ENCODE measurements at regions not wholly inside any gene's neighbourhood (a gene's known extent, or its start where the extent isn't known, plus 50 kb on each side); places are given as distances from the start of the nearest gene placed in this dataset.

GRCh38 chr2:8416001-8416571, 265.8 kb upstream of the ID2 start:
- no peak overlapping the region for H3K4me2 ChIP-seq (ENCODE audit: insufficient read depth, low read length, poor library complexity, severe bottlenecking)
- H2BK15ac ChIP-seq (ENCODE audit: low read length) = no peak overlapping the region
- H3K27ac ChIP-seq (replicated peaks; ENCODE audit: low read length) = no peak overlapping the region
- no peaks in the 10 kb centered on the region for H3K36me3 ChIP-seq (replicated peaks in 1 of 2; ENCODE audit: control insufficient read depth in 2 of 2, insufficient read depth in 2 of 2, low read length in 2 of 2)
- no peak overlapping the region for H2AFZ ChIP-seq (ENCODE audit: low read length)
- H3K4me3 ChIP-seq (ENCODE audit: low read length in 2 of 2) = no peak overlapping the region
- no peak overlapping the region for H3K18ac ChIP-seq (ENCODE audit: low read length)
- no peak overlapping the region for H2AK5ac ChIP-seq (ENCODE audit: low read depth, low read length)
- peaks cover 0 to 3% (median 0%) of the 10 kb centered on the region in 3 experiments for H3K27me3 ChIP-seq (ENCODE audit: control insufficient read depth in 3 of 3, insufficient read depth in 3 of 3, low read depth in 1 of 3, low read length in 3 of 3)
- DNase-seq (ENCODE audit: low spot score) = no peak
- H2BK5ac ChIP-seq (ENCODE audit: low read length) = no peak overlapping the region
- no peak overlapping the region for H3K9ac ChIP-seq (ENCODE audit: low read depth, low read length, poor library complexity)
- H3K79me1 ChIP-seq (ENCODE audit: low read depth, low read length) = no peaks in the 10 kb centered on the region
- H3K4me1 ChIP-seq (ENCODE audit: control insufficient read depth in 2 of 2, insufficient read depth in 1 of 2, low read depth in 1 of 2, low read length in 2 of 2) = peaks cover 6 to 10% of the 10 kb centered on the region in 2 donors
- H4K8ac ChIP-seq (ENCODE audit: low read depth, low read length) = no peak overlapping the region
- H4K91ac ChIP-seq (ENCODE audit: low read depth, low read length, poor library complexity) = no peak overlapping the region
- no peaks in the 10 kb centered on the region for H3K9me3 ChIP-seq (replicated peaks in 1 of 2; ENCODE audit: control insufficient read depth in 2 of 2, insufficient read depth in 1 of 2, low read depth in 1 of 2, low read length in 2 of 2)
- no peak overlapping the region for H3K14ac ChIP-seq (ENCODE audit: low read length)
- no peak overlapping the region for H2BK120ac ChIP-seq (ENCODE audit: low read depth, low read length)
- no CpG with 5 or more reads among the region's 6 CpGs for WGBS, 2 donors (ENCODE audit: extremely low coverage in 2 of 2, insufficient read length in 2 of 2, insufficient replicate concordance in 1 of 2)
- H3K23ac ChIP-seq (ENCODE audit: low read depth, low read length, poor library complexity) = no peak overlapping the region
- H3K4ac ChIP-seq (ENCODE audit: low read length) = no peak overlapping the region
- H2BK12ac ChIP-seq (ENCODE audit: low read length) = no peak overlapping the region

- no peak overlapping the region for H2BK120ac ChIP-seq (ENCODE audit: low read depth, low read length)
- no peaks in the 10 kb centered on the region for H3K36me3 ChIP-seq (replicated peaks in 1 of 2; ENCODE audit: control insufficient read depth in 2 of 2, insufficient read depth in 2 of 2, low read length in 2 of 2)
- H3K9me3 ChIP-seq (replicated peaks in 1 of 2; ENCODE audit: control insufficient read depth in 2 of 2, insufficient read depth in 1 of 2, low read depth in 1 of 2, low read length in 2 of 2) = peaks cover 0 to 1% of the 10 kb centered on the region in 2 donors
- no peak overlapping the region for H3K23ac ChIP-seq (ENCODE audit: low read depth, low read length, poor library complexity)
- no peak overlapping the region for H2AFZ ChIP-seq (ENCODE audit: low read length)
- H3K27ac ChIP-seq (replicated peaks; ENCODE audit: low read length) = no peak overlapping the region
- H2BK12ac ChIP-seq (ENCODE audit: low read length) = peak overlapping the region; percentile 14
- no peak for DNase-seq (ENCODE audit: low spot score)
- peak overlapping the region; percentile 44 for H3K18ac ChIP-seq (ENCODE audit: low read length)
- peak overlapping the region; percentile 80 for H2BK15ac ChIP-seq (ENCODE audit: low read length)
- H3K4me3 ChIP-seq (ENCODE audit: low read length in 2 of 2) = no peak overlapping the region
- no CpG with 5 or more reads among the region's 10 CpGs for WGBS, 2 donors (ENCODE audit: extremely low coverage in 2 of 2, insufficient read length in 2 of 2, insufficient replicate concordance in 1 of 2)
- H3K9ac ChIP-seq (ENCODE audit: low read depth, low read length, poor library complexity) = no peak overlapping the region
- peak overlapping the region; percentile 77 for H2AK5ac ChIP-seq (ENCODE audit: low read depth, low read length)
- no peaks in the 10 kb centered on the region for H3K79me1 ChIP-seq (ENCODE audit: low read depth, low read length)
- H4K8ac ChIP-seq (ENCODE audit: low read depth, low read length) = no peak overlapping the region
- H3K4me1 ChIP-seq (ENCODE audit: control insufficient read depth in 2 of 2, insufficient read depth in 1 of 2, low read depth in 1 of 2, low read length in 2 of 2) = peaks cover 6 to 8% of the 10 kb centered on the region in 2 donors
- H3K4ac ChIP-seq (ENCODE audit: low read length) = peak overlapping the region; percentile 40
- peaks cover 0 to 3% (median 0%) of the 10 kb centered on the region in 3 experiments for H3K27me3 ChIP-seq (ENCODE audit: control insufficient read depth in 3 of 3, insufficient read depth in 3 of 3, low read depth in 1 of 3, low read length in 3 of 3)
- no peak overlapping the region for H3K14ac ChIP-seq (ENCODE audit: low read length)
- H3K4me2 ChIP-seq (ENCODE audit: insufficient read depth, low read length, poor library complexity, severe bottlenecking) = no peak overlapping the region
- peak overlapping the region; percentile 17 for H2BK5ac ChIP-seq (ENCODE audit: low read length)
- peak overlapping the region; percentile 27 for H4K91ac ChIP-seq (ENCODE audit: low read depth, low read length, poor library complexity)
These were observed 264.7 kb upstream of the ID2 start for GRCh38 chr2:8416849-8417832.

- Histone ChIP-seq H4K8ac (ENCODE audit: low read depth, low read length) (no peak overlapping the region), H3K14ac (ENCODE audit: low read length) (no peak overlapping the region), H2AFZ (ENCODE audit: low read length) (no peak overlapping the region), H3K4me2 (ENCODE audit: insufficient read depth, low read length, poor library complexity, severe bottlenecking) (no peak overlapping the region), H3K18ac (ENCODE audit: low read length) (no peak overlapping the region), H3K36me3 (replicated peaks in 1 of 2; ENCODE audit: control insufficient read depth in 2 of 2, insufficient read depth in 2 of 2, low read length in 2 of 2) (no peaks in the 10 kb centered on the region), H3K27me3 (ENCODE audit: control insufficient read depth in 3 of 3, insufficient read depth in 3 of 3, low read depth in 1 of 3, low read length in 3 of 3) (peaks cover 0 to 3% (median 0%) of the 10 kb centered on the region in 3 experiments), H2BK120ac (ENCODE audit: low read depth, low read length) (no peak overlapping the region), H2BK5ac (ENCODE audit: low read length) (no peak overlapping the region), H4K91ac (ENCODE audit: low read depth, low read length, poor library complexity) (no peak overlapping the region), H3K79me1 (ENCODE audit: low read depth, low read length) (no peaks in the 10 kb centered on the region), H2AK5ac (ENCODE audit: low read depth, low read length) (no peak overlapping the region), H3K4ac (ENCODE audit: low read length) (no peak overlapping the region), H3K27ac (replicated peaks; ENCODE audit: low read length) (no peak overlapping the region), H3K4me3 (ENCODE audit: low read length in 2 of 2) (no peak overlapping the region), H2BK12ac (ENCODE audit: low read length) (no peak overlapping the region), H2BK15ac (ENCODE audit: low read length) (no peak overlapping the region), H3K9me3 (replicated peaks in 1 of 2; ENCODE audit: control insufficient read depth in 2 of 2, insufficient read depth in 1 of 2, low read depth in 1 of 2, low read length in 2 of 2) (peaks cover 0 to 1% of the 10 kb centered on the region in 2 donors), H3K9ac (ENCODE audit: low read depth, low read length, poor library complexity) (no peak overlapping the region), H3K23ac (ENCODE audit: low read depth, low read length, poor library complexity) (no peak overlapping the region), H3K4me1 (ENCODE audit: control insufficient read depth in 2 of 2, insufficient read depth in 1 of 2, low read depth in 1 of 2, low read length in 2 of 2) (no peaks in the 10 kb centered on the region)
- no peak for DNase-seq (ENCODE audit: low spot score)
- no CpG with 5 or more reads among the region's 3 CpGs for WGBS, 2 donors (ENCODE audit: extremely low coverage in 2 of 2, insufficient read length in 2 of 2, insufficient replicate concordance in 1 of 2)
These were observed 263.1 kb upstream of the ID2 start for GRCh38 chr2:8418721-8419120.

All from neuronal stem cell (in vitro differentiated cells).